ENCODE measurements at regions not wholly inside any gene's neighbourhood (a gene's known extent, or its start where the extent isn't known, plus 50 kb on each side); places are given as distances from the start of the nearest gene placed in this dataset.

- Histone ChIP-seq H4K20me1 (ENCODE audit: insufficient read depth, low read length) (no peaks in the 10 kb centered on the region), H3K79me2 (ENCODE audit: low read length) (no peaks in the 10 kb centered on the region), H3K4me2 (ENCODE audit: low read depth, low read length) (no peak overlapping the region), H3K9me3 (replicated peaks; ENCODE audit: insufficient read depth, low read length) (no peaks in the 10 kb centered on the region), H3K9ac (ENCODE audit: low read length) (no peak overlapping the region), H3K9me2 (replicated peaks; ENCODE audit: insufficient read depth, low read length) (no peaks in the 10 kb centered on the region), H3F3A (ENCODE audit: insufficient read depth, low read length) (no peaks in the 10 kb centered on the region), H3K27ac (ENCODE audit: low read length) (no peak overlapping the region), H3K4me1 (ENCODE audit: low read length) (no peaks in the 10 kb centered on the region), H3K27me3 (replicated peaks; ENCODE audit: insufficient read depth, low read length) (no peaks in the 10 kb centered on the region), H2AFZ (ENCODE audit: low read length) (no peak overlapping the region), H3K36me3 (replicated peaks; ENCODE audit: insufficient read depth, low read length) (no peaks in the 10 kb centered on the region), H3K4me3 (ENCODE audit: low read length) (no peak overlapping the region)
- no peak for DNase-seq
- no peak for TF ChIP-seq EZH2phosphoT487 (IDR thresholded peaks at IDR 0.05; ENCODE audit: low read length)
- TF ChIP-seq CTCF (IDR thresholded peaks at IDR 0.05; ENCODE audit: low read length) = no peak
- TF ChIP-seq EZH2 (optimal IDR thresholded peaks at IDR 0.05; ENCODE audit: low read depth, low read length) = no peak
These were observed 1272.1 kb downstream of the EPHA7 start for GRCh38 chr6:92147246-92147645.

DNA sequence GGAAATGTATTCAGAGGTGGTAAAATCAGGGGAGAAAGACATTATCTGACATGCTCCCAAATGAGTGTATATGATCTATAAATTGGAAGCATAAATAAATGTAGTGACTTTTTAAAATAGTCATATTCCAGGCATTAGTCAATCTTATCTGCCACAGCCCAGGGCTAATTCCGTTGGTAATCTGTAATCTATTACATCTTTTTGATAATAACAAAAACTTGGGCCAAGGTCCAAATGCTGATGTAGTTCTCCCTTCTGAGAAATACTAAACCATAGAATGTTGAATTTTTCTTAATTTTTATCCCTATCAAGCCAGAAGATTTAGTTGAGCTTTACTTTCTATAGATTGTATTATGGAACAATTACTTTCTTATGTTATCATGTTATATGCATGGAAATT is 1279.8 kb downstream of the EPHA7 start:
- TF ChIP-seq CTCF (IDR thresholded peaks at IDR 0.05; ENCODE audit: low read length) (no peak), EZH2phosphoT487 (IDR thresholded peaks at IDR 0.05; ENCODE audit: low read length) (no peak), EZH2 (optimal IDR thresholded peaks at IDR 0.05; ENCODE audit: low read depth, low read length) (no peak)

GRCh38 chr6:92132957-92133356 is 1286.4 kb downstream of the EPHA7 start:
- no peaks in the 10 kb centered on the region for H3K36me3 ChIP-seq (replicated peaks; ENCODE audit: insufficient read depth, low read length)
- no peak overlapping the region for H2AFZ ChIP-seq (ENCODE audit: low read length)
- DNase-seq = no peak
- no peak overlapping the region for H3K4me3 ChIP-seq (ENCODE audit: low read length)
- H4K20me1 ChIP-seq (ENCODE audit: insufficient read depth, low read length) = no peaks in the 10 kb centered on the region
- no peaks in the 10 kb centered on the region for H3K27me3 ChIP-seq (replicated peaks; ENCODE audit: insufficient read depth, low read length)
- H3K79me2 ChIP-seq (ENCODE audit: low read length) = no peaks in the 10 kb centered on the region
- TF ChIP-seq EZH2phosphoT487 (IDR thresholded peaks at IDR 0.05; ENCODE audit: low read length) = no peak
- TF ChIP-seq CTCF (IDR thresholded peaks at IDR 0.05; ENCODE audit: low read length) = no peak
- TF ChIP-seq EZH2 (optimal IDR thresholded peaks at IDR 0.05; ENCODE audit: low read depth, low read length) = no peak
- no peak overlapping the region for H3K27ac ChIP-seq (ENCODE audit: low read length)
- no peaks in the 10 kb centered on the region for H3K4me1 ChIP-seq (ENCODE audit: low read length)
- H3K9ac ChIP-seq (ENCODE audit: low read length) = no peak overlapping the region
- H3F3A ChIP-seq (ENCODE audit: insufficient read depth, low read length) = no peaks in the 10 kb centered on the region
- no peak overlapping the region for H3K4me2 ChIP-seq (ENCODE audit: low read depth, low read length)
- H3K9me2 ChIP-seq (replicated peaks; ENCODE audit: insufficient read depth, low read length) = no peaks in the 10 kb centered on the region
- H3K9me3 ChIP-seq (replicated peaks; ENCODE audit: insufficient read depth, low read length) = no peaks in the 10 kb centered on the region

More for the DNA sequence above, 1279.8 kb downstream of the EPHA7 start:
- Histone ChIP-seq H3K9me3 (replicated peaks; ENCODE audit: insufficient read depth, low read length) (no peaks in the 10 kb centered on the region), H3F3A (ENCODE audit: insufficient read depth, low read length) (no peaks in the 10 kb centered on the region), H3K4me3 (ENCODE audit: low read length) (no peak overlapping the region), H3K27me3 (replicated peaks; ENCODE audit: insufficient read depth, low read length) (no peaks in the 10 kb centered on the region), H3K9me2 (replicated peaks; ENCODE audit: insufficient read depth, low read length) (no peaks in the 10 kb centered on the region), H3K4me1 (ENCODE audit: low read length) (no peaks in the 10 kb centered on the region), H3K27ac (ENCODE audit: low read length) (no peak overlapping the region), H2AFZ (ENCODE audit: low read length) (no peak overlapping the region), H4K20me1 (ENCODE audit: insufficient read depth, low read length) (no peaks in the 10 kb centered on the region), H3K79me2 (ENCODE audit: low read length) (no peaks in the 10 kb centered on the region), H3K9ac (ENCODE audit: low read length) (no peak overlapping the region), H3K36me3 (replicated peaks; ENCODE audit: insufficient read depth, low read length) (no peaks in the 10 kb centered on the region), H3K4me2 (ENCODE audit: low read depth, low read length) (no peak overlapping the region)
- DNase-seq = no peak

Measured in MM.1S (cell line).